HEK293T (cell line): ENCODE measurements at regions not wholly inside any gene's neighbourhood (a gene's known extent, or its start where the extent isn't known, plus 50 kb on each side); places are given as distances from the start of the nearest gene placed in this dataset.

ENCODE experiments used
- CTCF ChIA-PET: fragments of 350-600 bp; formaldehyde crosslinking; extraction: SDS; loops from one replicate; lab custom pipeline; 2021; ENCODE audit warnings: antibody characterized with exemption, inconsistent platforms; lab: Yijun Ruan, JAX
- POLR2A ChIA-PET: fragments of 350-600 bp; formaldehyde crosslinking; extraction: SDS; loops from one replicate; lab custom pipeline; 2020; ENCODE audit warnings: antibody characterized with exemption, inconsistent platforms; lab: Yijun Ruan, JAX
- DNase-seq: peaks from one replicate; pipeline ENCODE4 v3.0.0; 2012; ENCODE audit warnings: mixed read lengths; ENCODE audit errors: extremely low spot score
- ARNT ChIP-seq: fragments of 450-650 bp; IDR thresholded peaks from 2 replicates; pipeline ENCODE4 v1.6.1; 2017; ENCODE audit warnings: mild to moderate bottlenecking
- BHLHE40 ChIP-seq: fragments of 450-650 bp; IDR thresholded peaks from 2 replicates; pipeline ENCODE4 v1.6.1; 2016; ENCODE audit warnings: mild to moderate bottlenecking, moderate library complexity, borderline replicate concordance
- CTBP1 ChIP-seq: fragments of 450-650 bp; IDR thresholded peaks from 2 replicates; pipeline ENCODE4 v1.6.1; 2016; ENCODE audit warnings: borderline replicate concordance
- ELF4 ChIP-seq: fragments of 450-650 bp; IDR thresholded peaks from 2 replicates; pipeline ENCODE4 v1.6.1; 2017; ENCODE audit warnings: antibody characterized with exemption
- FOXA1 ChIP-seq: fragments of 450-650 bp; IDR thresholded peaks from 2 replicates; pipeline ENCODE4 v1.6.1; 2016; ENCODE audit warnings: mild to moderate bottlenecking
- FOXK2 ChIP-seq: fragments of 450-650 bp; IDR thresholded peaks from 2 replicates; pipeline ENCODE4 v1.6.1; 2016; ENCODE audit warnings: mild to moderate bottlenecking
- FOXM1 ChIP-seq: fragments of 450-650 bp; IDR thresholded peaks from 2 replicates; pipeline ENCODE4 v1.6.1; 2017; ENCODE audit warnings: mild to moderate bottlenecking, borderline replicate concordance
- HDGF ChIP-seq: fragments of 450-650 bp; IDR thresholded peaks from 2 replicates; pipeline ENCODE4 v1.6.1; 2017; ENCODE audit warnings: antibody characterized with exemption, borderline replicate concordance
- L3MBTL2 ChIP-seq: fragments of 450-650 bp; conservative IDR thresholded peaks from 2 replicates; pipeline ENCODE4 v1.6.1; 2016; ENCODE audit warnings: mild to moderate bottlenecking
- LEF1 ChIP-seq: fragments of 450-650 bp; IDR thresholded peaks from 2 replicates; pipeline ENCODE4 v1.6.1; 2017; ENCODE audit warnings: mild to moderate bottlenecking, borderline replicate concordance
- NFRKB ChIP-seq: fragments of 450-650 bp; IDR thresholded peaks from 2 replicates; pipeline ENCODE4 v1.6.1; 2016; ENCODE audit warnings: mild to moderate bottlenecking, moderate library complexity
- PKNOX1 ChIP-seq: fragments of 450-650 bp; IDR thresholded peaks from 2 replicates; pipeline ENCODE4 v1.6.1; 2016
- SP1 ChIP-seq: fragments of 450-650 bp; IDR thresholded peaks from 2 replicates; pipeline ENCODE4 v1.6.1; 2017
- SUZ12 ChIP-seq: fragments of 450-650 bp; IDR thresholded peaks from 2 replicates; pipeline ENCODE4 v1.6.1; 2016; ENCODE audit warnings: mild to moderate bottlenecking
- TARDBP ChIP-seq: fragments of 450-650 bp; IDR thresholded peaks from 2 replicates; pipeline ENCODE4 v1.6.1; 2016
- ZNF384 ChIP-seq: fragments of 450-650 bp; IDR thresholded peaks from 2 replicates; pipeline ENCODE4 v1.6.1; 2016

- no peak for TF ChIP-seq CTBP1
- no peak for TF ChIP-seq ZNF384
- TF ChIP-seq ELF4, result no peak
- TF ChIP-seq FOXK2, result no peak
- TF ChIP-seq SP1, result no peak
- TF ChIP-seq HDGF, result no peak
- no peak for TF ChIP-seq SUZ12
- no peak for TF ChIP-seq FOXM1
- TF ChIP-seq L3MBTL2, result no peak
- TF ChIP-seq PKNOX1, result no peak
- no peak for DNase-seq
- CTCF ChIA-PET, result no interaction called here
- POLR2A ChIA-PET, result no interaction called here
Observed at GRCh38 chr2:152858594-152859265, 140.3 kb downstream of the ARL6IP6 start.

GRCh38 chr2:152846697-152847470, 128.5 kb downstream of the ARL6IP6 start:
- CTCF ChIA-PET, result no interaction called here
- no peak for DNase-seq
- POLR2A ChIA-PET, result no interaction called here
- TF ChIP-seq LEF1, result no peak
- no peak for TF ChIP-seq ELF4
- no peak for TF ChIP-seq SUZ12
- no peak for TF ChIP-seq TARDBP

DNA sequence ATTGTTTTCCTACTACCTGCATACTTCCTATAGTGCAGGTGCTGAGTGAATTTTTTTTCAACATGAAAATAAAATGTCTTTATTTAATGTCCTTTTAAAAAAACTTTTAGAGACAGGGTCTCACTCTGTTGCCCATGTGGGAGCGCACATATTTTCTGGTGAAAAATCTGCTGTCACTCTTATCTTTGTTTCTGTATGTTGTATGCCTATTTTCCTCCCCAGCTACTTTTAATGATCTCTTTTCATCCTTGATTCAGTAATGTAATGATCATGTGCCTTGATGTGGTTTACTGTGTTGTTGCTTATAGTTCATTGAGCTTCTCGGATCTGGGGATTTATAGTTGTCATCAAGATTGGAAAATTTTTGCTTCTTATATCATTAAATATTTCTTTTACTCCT, 117.3 kb downstream of the ARL6IP6 start:
- POLR2A ChIA-PET, result no interaction called here
- CTCF ChIA-PET, result no interaction called here
- TF ChIP-seq PKNOX1 (no peak), BHLHE40 (no peak), FOXK2 (no peak), NFRKB (no peak), FOXA1 (no peak), ARNT (no peak), L3MBTL2 (no peak), CTBP1 (no peak), ELF4 (no peak), HDGF (no peak)
- DNase-seq, result no peak

DNA sequence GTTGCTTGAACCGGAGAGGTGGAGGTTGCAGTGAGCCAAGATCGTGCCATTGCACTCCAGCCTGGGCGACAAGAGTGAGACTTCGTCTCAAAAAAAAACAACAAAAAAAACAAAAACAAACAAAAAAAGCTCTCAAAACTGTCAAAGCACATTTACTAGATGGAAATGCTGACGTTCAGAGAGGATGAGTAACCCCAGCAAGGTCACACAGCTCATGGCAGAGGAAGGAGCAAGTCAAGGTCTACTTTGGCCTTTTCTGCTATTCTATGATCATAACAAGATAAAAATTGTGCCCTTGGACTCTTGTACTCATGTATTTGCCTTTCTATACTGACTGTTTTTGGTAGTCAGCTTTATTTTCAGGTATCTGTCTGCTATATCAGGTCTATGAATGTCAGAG, 109.5 kb downstream of the ARL6IP6 start:
- no peak for DNase-seq
- TF ChIP-seq BHLHE40, result no peak
- no peak for TF ChIP-seq FOXA1
- ChIA-PET POLR2A (no interaction called here), CTCF (interaction anchor here (0.7 kb wide), 1 partner anchor 278 kb away, joined by 4 read pairs; no protein-coding TSS in a partner anchor)

DNA sequence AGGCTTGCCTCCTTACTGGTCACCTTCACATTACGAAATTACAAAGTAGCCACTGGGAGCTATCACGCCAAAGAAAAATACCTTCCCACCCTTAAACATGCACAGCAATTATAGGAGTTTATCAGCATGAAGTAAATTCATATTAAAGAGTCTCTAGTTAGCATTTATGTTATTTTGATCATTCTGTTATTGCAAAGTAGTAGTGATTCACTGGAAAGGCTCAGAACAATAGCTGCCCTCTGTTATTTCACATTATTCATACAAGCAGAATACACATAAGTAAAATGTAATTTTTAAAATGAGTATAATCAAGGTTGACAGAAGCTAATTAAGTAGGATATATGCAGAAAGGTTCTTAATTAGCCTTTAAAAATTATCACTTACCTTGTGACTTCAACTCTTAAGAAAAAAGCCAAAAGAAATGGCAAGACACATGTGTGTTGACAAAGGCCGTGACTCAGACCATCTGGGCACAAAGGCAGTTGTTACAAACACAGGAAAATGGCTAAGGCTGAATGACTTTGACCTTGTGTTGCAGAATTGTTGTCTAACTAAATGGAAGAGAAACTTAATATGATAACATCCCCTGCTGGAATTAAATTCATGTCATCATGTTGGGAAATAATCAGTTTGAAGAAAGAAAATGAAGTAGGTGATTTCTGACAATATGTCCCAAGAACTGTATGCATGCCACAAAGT, 108.3 kb downstream of the ARL6IP6 start:
- POLR2A ChIA-PET, result no interaction called here
- TF ChIP-seq LEF1 (no peak), NFRKB (no peak), ELF4 (no peak), CTBP1 (no peak), BHLHE40 (no peak)
- no peak for DNase-seq
- CTCF ChIA-PET, result no interaction called here

GRCh38 chr2:152825834-152826233, 107.4 kb downstream of the ARL6IP6 start:
- no peak for DNase-seq
- ChIA-PET CTCF (no interaction called here), POLR2A (no interaction called here)
- TF ChIP-seq SP1 (no peak), BHLHE40 (no peak), SUZ12 (no peak), CTBP1 (no peak)

DNA sequence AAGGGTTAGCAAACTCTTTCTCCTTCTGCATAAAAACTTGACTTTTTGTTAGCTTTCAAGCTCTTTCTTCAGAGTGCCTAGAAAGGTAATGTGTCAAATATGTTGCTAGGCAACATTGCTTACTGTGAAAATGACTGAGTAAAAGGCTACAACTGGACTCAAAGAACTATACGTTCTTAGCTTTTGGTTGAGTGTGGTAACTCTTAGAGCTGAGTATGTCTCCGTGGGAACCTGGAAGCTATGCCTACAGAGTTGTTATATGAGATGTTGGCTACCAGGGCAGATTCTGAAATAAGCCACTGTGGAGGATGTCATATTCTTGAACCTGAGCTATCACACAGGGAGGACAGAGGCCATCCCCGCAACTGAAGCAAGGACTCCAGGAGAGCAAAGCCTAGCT, 105.5 kb downstream of the ARL6IP6 start:
- TF ChIP-seq BHLHE40 (no peak), ZNF384 (no peak), L3MBTL2 (no peak)
- no peak for DNase-seq
- CTCF ChIA-PET, result no interaction called here
- POLR2A ChIA-PET, result no interaction called here
